Hippocampal formation (tissue), 2 donors: ENCODE measurements at regions not wholly inside any gene's neighbourhood (a gene's known extent, or its start where the extent isn't known, plus 50 kb on each side); places are given as distances from the start of the nearest gene placed in this dataset.
A peak's percentile ranks its signal among the peaks of the same experiment; 100 is the strongest.

Source experiments
- DNase-seq, 2 donors: peaks; one replicate each; lab custom pipeline; 2025; lab: John Stamatoyannopoulos, UW

GRCh38 chr2:37471994-37472393, 127.6 kb downstream of the QPCT start:
- no peak for DNase-seq

GRCh38 chr2:37472959-37473358, 128.5 kb downstream of the QPCT start:
- DNase-seq: no peak

DNA sequence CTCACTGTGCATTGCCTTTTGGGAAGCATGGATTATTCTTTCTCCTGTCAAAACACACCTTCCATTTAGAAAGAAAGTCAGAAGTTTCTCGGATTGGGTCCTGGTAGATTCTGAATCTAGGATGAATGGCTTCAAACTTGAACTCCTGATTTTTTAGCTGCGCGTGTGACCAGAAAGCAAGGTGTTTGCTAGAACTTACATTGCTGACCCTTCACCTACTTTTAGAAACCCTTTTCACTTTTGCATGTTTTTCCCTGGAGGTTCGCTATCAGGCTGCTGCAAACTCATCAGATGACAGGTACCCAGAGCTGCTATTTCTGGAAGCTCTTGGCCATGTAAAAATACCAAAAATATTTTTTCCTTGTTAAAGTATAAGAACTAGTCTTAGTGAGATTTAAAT, 132.0 kb downstream of the QPCT start:
- no peak for DNase-seq

DNA sequence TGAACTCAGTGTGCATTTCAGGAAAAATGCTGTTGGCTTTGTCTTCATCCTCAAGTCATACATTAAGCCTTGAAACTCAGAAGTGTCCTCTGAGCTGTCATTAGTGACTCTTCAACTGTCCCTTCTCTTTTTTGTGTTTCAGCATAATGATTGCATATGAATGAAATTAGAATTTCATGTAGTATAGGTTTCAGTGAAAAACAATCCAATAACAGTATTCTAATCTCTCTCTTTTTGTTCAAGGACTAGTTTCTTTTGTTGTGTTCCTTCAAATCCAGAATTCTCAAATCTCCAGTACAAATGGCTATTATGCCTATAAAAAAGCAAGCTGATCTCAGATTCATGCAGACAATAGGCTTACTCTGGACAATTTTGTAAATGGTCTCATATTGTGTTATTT, 133.5 kb downstream of the QPCT start:
- no peak for DNase-seq

GRCh38 chr2:37481244-37481643, 136.8 kb downstream of the QPCT start:
- DNase-seq: no peak

- DNase-seq: no peak
Measured at GRCh38 chr2:37489041-37489456, 144.6 kb downstream of the QPCT start.

GRCh38 chr2:37489536-37489935, 145.1 kb downstream of the QPCT start:
- DNase-seq: no peak

DNA sequence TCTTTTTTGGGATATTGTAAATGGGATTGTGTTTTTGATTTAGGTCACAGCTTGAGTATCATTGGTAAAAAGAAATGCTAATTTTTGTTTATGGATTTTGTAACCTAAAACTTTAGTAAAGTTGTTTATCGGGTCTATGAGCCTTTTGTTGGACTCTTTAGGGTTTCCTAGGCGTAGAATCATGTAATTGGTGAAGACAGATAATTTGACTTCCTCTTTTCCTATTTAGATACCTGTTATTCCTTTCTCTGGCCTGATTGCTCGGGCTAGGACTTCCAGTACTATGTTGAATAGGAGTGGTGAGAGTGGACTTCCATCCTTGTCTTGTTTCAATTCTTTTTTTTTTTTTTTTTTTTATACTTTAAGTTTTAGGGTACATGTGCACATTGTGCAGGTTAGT, 149.0 kb downstream of the QPCT start:
- no peak for DNase-seq

DNA sequence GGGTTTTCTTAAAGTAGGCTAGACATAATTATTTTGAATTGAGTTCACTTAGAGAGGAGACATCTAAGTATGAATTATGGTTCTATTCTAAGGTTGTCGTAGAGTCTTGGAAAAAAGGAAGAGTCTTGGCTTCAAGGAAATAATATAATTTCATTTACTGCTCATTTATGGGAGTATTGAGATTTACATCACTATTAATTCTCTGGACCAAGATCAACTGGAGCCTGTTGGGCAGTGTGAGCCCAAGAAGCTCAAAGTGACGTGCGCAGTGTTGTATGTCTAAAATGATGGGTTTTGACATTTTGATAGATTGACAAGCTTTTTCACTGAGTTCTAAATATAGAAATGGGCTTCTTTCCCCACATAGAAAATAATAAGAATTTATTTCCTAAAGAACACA, 154.7 kb downstream of the QPCT start:
- DNase-seq: no peak

DNA sequence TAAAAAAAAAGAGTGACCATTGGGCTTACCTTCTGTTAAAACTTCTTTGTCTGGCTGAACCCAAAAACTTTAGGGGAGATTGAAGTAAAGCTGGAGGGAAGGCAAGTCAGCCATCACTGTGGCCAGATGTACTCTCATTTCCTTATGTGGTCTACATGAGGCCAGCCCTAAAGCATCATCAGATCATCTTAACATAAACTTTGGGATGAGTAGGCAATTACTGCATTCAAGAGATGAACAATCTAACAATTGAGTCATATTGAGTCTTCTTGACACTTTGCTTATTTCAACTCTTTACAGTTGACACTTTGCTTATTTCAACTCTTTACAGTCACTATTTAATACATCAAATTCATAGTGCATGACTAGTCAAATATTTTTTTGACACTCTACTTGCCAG, 155.6 kb downstream of the QPCT start:
- DNase-seq: no peak

DNA sequence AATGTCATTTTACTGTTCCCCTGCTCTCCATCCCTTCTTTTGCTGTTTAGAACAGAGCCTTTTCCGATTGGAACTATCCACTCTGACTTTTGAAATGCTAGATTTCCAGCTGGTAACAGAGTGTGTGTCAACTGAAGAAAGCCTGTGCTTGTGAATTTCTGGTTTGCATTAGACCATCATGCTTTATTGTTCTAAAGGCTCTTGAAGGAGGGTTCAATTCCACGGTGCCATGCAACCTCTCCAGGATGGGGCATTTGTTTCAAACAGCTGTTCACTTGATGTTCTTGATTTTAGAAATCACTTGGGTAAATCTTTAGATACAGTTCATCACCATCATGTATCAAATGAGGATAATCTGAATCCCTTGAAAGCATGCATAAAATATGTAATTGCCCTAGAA, 156.7 kb downstream of the QPCT start:
- DNase-seq: no peak

DNA sequence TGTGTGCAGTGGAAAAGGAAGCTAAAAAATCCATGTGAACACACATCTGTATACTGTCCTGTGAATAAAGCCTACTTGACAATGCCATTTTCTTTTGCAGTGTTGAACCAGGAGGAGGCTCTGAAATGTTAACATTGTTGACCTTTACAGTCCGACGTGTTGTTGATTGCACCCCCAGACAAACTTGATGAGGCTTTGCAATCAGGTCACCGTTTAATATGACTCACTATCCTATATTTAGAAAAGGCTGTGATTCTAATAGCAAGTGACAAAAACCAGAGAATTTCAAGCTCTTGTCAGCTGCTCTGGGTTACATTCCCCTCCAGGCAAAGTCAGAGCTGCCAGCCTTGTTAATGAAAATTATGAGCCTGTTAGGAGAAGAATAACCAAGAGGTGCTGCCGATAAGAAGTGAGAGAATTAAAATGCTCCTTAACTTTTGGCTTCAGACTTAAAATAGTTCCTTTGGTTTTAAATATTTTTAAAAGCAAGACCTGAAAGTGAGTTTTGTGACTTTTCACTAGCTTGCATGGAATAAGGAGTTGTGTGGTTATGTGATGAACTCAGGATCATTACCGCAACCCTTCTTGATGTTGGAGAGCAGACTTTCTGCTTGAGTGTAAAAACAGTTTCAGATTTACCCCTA, 162.1 kb downstream of the QPCT start:
- DNase-seq: no peak

DNA sequence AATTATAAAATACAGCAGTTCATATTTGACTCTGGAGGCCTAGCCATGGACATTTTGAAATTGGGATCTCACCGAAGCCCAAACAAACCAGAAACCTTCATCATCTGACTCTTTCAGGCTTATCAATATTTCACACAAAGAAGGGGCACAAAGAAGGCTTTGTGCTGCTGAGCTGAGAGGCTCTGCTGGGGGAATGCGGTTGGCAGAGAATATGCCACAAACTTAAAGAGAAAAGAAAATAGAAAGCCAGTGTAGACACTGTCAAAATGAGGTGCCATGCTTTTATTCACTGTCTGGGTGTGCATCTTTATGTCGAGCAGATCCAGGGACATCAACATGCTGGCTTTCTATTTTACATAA, 162.6 kb downstream of the QPCT start:
- no peak for DNase-seq

DNA sequence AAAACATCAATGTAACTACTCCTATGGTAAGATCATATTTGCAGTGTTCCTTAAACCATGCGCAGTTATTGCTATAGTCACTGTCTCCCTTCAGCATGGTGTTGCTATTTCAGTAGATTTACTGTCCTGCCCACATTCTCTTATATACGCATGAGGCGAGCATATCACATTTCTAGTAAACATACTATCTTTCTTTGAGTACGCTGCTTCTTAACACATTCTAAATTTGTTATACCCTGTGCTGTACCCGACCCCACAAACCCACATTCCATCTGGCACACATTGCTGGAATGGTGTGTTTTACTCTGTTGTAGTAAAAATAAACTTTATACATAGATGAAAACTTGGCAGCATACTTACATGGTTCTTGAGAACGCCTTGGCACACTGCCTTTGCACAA, 163.3 kb downstream of the QPCT start:
- peak in 1 of 2 donors; percentile 31 for DNase-seq

DNA sequence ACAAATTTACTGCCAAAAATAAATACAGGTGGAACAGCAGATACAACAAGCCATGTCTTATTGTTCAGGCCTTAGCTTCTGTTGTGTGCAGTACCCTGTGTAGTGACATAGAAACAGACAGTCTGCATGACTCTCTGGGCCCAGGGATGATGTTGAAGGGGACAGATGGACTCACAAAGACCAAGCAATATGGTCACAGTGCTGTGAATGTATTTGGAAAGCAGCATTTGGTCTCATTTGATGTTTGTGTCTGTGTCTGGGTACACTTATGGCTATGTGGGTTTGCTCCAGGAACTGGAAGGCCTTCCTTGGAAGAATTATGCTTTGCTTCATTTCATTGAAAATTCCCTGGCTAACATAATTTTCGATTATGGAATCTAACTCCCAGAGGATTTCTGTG, 158.5 kb downstream of the CDC42EP3 start:
- peak in 1 of 2 donors; percentile 18 for DNase-seq

GRCh38 chr2:37523814-37524362, 147.6 kb downstream of the CDC42EP3 start:
- DNase-seq: peak in 1 of 2 donors; percentile 25

DNA sequence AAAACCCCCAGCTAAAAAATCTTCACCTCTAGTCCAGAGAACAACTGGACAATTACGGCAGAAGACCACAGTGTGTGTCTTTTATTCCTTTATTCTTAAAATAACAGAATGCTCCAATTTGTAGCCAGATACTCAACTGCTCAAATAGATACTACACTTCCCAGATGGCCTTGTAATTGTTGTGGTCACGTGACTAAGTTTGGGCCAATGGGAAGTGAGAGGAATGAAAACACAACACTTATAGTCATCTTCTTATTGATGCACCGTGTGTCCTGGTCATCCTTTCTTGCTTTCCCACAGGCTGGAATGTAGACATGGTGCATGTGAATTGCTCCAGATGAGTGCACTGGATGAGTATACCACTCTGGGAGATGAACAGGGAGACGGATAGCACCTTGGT, 145.1 kb downstream of the CDC42EP3 start:
- DNase-seq: no peak

DNA sequence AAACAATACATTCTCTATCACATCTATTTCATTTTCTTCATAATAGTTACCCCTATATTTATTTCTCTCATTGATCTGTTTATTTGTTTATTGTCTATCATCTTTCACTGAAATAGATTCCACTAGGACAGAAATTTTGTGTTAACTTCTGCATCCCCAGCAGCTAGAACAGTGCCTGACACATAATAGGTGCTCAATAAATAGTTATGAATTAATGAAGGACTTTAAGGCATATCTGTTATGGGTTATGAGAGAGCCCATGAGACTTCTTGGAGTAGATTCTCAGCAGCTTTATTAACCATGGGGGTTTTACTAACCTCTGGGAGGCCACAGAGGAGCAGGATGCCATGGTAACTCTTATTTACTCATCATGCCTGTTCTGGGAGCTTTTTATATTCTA, 144.6 kb downstream of the CDC42EP3 start:
- DNase-seq: no peak

DNA sequence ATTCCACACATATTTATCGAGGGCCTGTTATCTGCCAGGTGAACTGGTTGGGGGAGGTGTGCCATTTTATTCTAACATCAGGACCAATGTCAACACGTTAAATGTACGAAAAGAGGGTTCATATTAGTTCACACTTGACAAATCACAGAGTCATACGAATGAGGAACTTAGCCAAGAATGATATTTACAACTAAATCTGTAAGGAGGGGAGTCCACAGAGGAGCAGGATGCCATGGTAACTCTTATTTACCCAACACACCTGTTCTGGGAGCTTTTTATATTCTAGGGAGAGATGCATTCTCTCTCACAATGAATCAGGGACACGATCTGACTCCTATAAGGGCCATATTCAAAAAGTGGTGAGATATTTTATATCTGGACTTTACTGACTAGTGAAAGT, 144.1 kb downstream of the CDC42EP3 start:
- DNase-seq: no peak

- DNase-seq: no peak
Measured at GRCh38 chr2:37529830-37530415, 141.5 kb downstream of the CDC42EP3 start.

GRCh38 chr2:37532503-37532902, 138.9 kb downstream of the CDC42EP3 start:
- DNase-seq: no peak

DNA sequence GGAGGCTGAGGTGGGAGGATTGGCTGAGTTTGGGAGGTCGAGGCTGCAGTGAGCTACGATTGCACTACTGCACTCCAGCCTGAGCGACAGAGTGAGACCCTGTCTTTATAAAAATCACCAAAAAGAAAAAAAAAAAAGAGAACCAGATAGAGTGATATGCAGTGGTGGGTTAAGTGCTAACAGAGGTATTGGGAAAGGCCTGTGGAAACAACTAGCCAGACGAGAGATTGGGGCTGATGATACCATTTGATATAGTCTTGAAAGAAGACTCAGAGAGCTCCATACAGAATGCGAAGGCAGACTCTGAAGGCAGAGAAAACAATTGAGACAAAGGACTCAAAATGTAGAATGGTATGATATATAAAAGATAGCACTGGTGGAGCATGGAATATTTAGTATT, 134.1 kb downstream of the CDC42EP3 start:
- no peak for DNase-seq

DNA sequence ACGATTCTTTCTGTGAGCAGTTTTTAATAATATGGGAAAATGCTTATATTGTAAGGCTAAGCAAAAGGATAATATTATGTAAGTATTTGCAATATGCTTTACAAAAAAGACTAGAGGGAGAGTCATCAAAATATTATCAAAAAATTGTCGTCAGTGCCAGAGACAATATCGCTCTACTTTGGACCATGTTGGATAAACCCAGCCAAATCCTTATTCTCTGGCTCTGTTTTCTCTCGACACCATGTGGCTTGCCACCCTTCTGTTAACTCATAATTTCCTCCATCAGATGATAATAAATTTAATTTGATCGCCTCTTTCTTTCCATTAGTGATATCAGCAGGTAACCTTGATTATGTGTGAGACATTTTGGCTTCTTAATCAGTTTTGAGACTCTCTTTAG, 129.9 kb downstream of the CDC42EP3 start:
- DNase-seq: no peak

GRCh38 chr2:37543999-37544557, 127.4 kb downstream of the CDC42EP3 start:
- DNase-seq: no peak
